AG04450 (cell line): ENCODE measurements at regions not wholly inside any gene's neighbourhood (a gene's known extent, or its start where the extent isn't known, plus 50 kb on each side); places are given as distances from the start of the nearest gene placed in this dataset.

ENCODE experiments used
- CTCF ChIA-PET: fragments of 300-600, 350-600 bp; formaldehyde crosslinking; extraction: SDS; loops from one replicate; lab custom pipeline; 2022; ENCODE audit warnings: antibody characterized with exemption, inconsistent platforms; lab: Charles Lee
- POLR2A ChIA-PET: fragments of 350-600 bp; formaldehyde crosslinking; extraction: SDS; loops from one replicate; lab custom pipeline; 2021; ENCODE audit warnings: antibody characterized with exemption, inconsistent platforms; lab: Yijun Ruan, JAX
- DNase-seq: peaks from one replicate; pipeline ENCODE4 v3.0.0-alpha.2; 2011; ENCODE audit warnings: low read depth, low spot score
- H3K27ac ChIP-seq: one replicate; pipeline ENCODE4 v1.5.1; 2012; ENCODE audit warnings: low read depth, low read length, control low read depth
- H3K27me3 ChIP-seq: one replicate; pipeline ENCODE4 v1.6.0; 2012; ENCODE audit warnings: low read length; ENCODE audit not compliant: control insufficient read depth, insufficient read depth
- H3K4me3 ChIP-seq: 2 replicates; pipeline ENCODE4 v1.5.1; 2011; ENCODE audit warnings: mild to moderate bottlenecking, low read depth, low read length, control low read depth
- H3K9me3 ChIP-seq: 2 replicates; pipeline ENCODE4 v1.5.1; 2012; ENCODE audit warnings: low read length; ENCODE audit not compliant: control insufficient read depth, insufficient read depth
- CTCF ChIP-seq: IDR thresholded peaks from 2 replicates; pipeline ENCODE4 v1.5.1; 2011; ENCODE audit warnings: low read depth, low read length, control low read depth, inconsistent platforms

GRCh38 chr2:107266555-107266954 is 380.6 kb upstream of the ST6GAL2 start:
- no peaks in the 10 kb centered on the region for H3K27me3 ChIP-seq
- H3K27ac ChIP-seq: no peak overlapping the region
- ChIA-PET CTCF (no interaction called here), POLR2A (no interaction called here)
- no peak overlapping the region for H3K4me3 ChIP-seq
- no peak for TF ChIP-seq CTCF
- H3K9me3 ChIP-seq: peaks cover 3% of the 10 kb centered on the region; the same call in 1 of the 2 replicates
- DNase-seq: no peak

GRCh38 chr2:107267086-107267485 is 381.1 kb upstream of the ST6GAL2 start:
- Histone ChIP-seq H3K4me3 (no peak overlapping the region), H3K9me3 (peaks cover 3% of the 10 kb centered on the region; the same call in 1 of the 2 replicates), H3K27ac (no peak overlapping the region), H3K27me3 (no peaks in the 10 kb centered on the region)
- no peak for DNase-seq
- ChIA-PET CTCF (no interaction called here), POLR2A (no interaction called here)
- TF ChIP-seq CTCF: no peak

GRCh38 chr2:107276034-107276433 is 390.1 kb upstream of the ST6GAL2 start:
- DNase-seq: no peak
- no peak overlapping the region for H3K4me3 ChIP-seq
- no peak overlapping the region for H3K27ac ChIP-seq
- TF ChIP-seq CTCF: no peak
- no peaks in the 10 kb centered on the region for H3K27me3 ChIP-seq
- POLR2A ChIA-PET: no interaction called here
- H3K9me3 ChIP-seq: no peaks in the 10 kb centered on the region; the same call in 1 of the 2 replicates
- CTCF ChIA-PET: no interaction called here

- Histone ChIP-seq H3K4me3 (no peak overlapping the region), H3K9me3 (no peaks in the 10 kb centered on the region; the same call in 1 of the 2 replicates), H3K27me3 (no peaks in the 10 kb centered on the region), H3K27ac (no peak overlapping the region)
- DNase-seq: no peak
- POLR2A ChIA-PET: no interaction called here
- CTCF ChIA-PET: no interaction called here
- TF ChIP-seq CTCF: no peak
Measured at GRCh38 chr2:107278672-107279071, 392.7 kb upstream of the ST6GAL2 start.

- H3K9me3 ChIP-seq: no peaks in the 10 kb centered on the region; the same call in 1 of the 2 replicates
- ChIA-PET POLR2A (no interaction called here), CTCF (no interaction called here)
- H3K27ac ChIP-seq: no peak overlapping the region
- DNase-seq: no peak
- H3K27me3 ChIP-seq: no peaks in the 10 kb centered on the region
- TF ChIP-seq CTCF: no peak
- H3K4me3 ChIP-seq: no peak overlapping the region
Measured at GRCh38 chr2:107281637-107282036, 395.7 kb upstream of the ST6GAL2 start.
